Neuron (in vitro differentiated cells): ENCODE measurements at regions not wholly inside any gene's neighbourhood (a gene's known extent, or its start where the extent isn't known, plus 50 kb on each side); places are given as distances from the start of the nearest gene placed in this dataset.

Experiments
- H2AFZ ChIP-seq: one replicate; pipeline ENCODE4 v1.6.1; 2013; ENCODE audit warnings: low read depth, mild to moderate bottlenecking, inconsistent platforms, low read length, moderate library complexity
- H3K27me3 ChIP-seq: one replicate; pipeline ENCODE4 v1.6.1; 2013; ENCODE audit warnings: low read length; ENCODE audit not compliant: insufficient read depth
- H3K36me3 ChIP-seq: one replicate; pipeline ENCODE4 v1.6.1; 2013; ENCODE audit warnings: low read length; ENCODE audit not compliant: insufficient read depth
- H3K4me1 ChIP-seq: one replicate; pipeline ENCODE4 v1.6.1; 2013; ENCODE audit warnings: low read length; ENCODE audit not compliant: insufficient read depth
- H3K4me3 ChIP-seq: 2 replicates; pipeline ENCODE4 v1.5.1; 2013; ENCODE audit warnings: mild to moderate bottlenecking, low read length, moderate library complexity
- H3K9me3 ChIP-seq: one replicate; pipeline ENCODE4 v1.6.1; 2013; ENCODE audit warnings: low read length

DNA sequence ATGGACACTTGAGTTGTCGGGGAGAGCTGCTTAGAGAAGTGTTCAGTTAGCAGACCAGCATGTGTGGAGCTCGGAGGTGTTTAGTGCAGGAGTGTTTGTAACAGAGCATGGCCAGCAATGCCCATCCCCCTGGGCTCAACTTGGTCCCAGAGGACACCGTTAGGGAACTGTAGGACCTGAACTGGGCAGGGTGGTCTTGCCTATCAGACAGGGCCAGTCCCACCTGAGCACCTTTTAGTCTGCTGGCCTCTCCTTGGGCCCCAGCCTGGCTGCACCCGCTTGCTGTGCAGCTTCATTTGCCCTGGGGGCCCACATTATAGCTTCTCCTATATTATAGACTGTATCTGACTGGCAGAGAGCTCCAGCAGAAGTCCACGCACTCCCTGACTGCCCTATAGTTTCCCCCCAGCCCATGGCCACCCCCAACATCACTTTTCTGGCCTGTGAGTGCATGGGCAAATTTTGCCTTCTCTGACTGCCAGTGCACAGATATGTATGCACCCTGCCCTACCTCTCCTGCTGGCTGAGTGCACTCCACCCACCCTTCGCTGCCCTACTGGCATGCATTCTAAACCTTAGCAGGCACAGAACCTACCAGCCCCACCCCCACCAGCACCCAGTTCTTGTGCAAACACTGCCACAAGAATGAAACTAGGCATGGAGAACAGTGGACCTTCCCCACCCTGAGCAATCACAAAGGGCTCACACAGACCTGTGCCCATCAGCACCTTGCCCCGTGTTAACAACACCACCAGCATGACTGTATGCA is 1030.6 kb upstream of the GHITM start:
- no peaks in the 10 kb centered on the region for H3K27me3 ChIP-seq
- no peaks in the 10 kb centered on the region for H3K36me3 ChIP-seq
- no peak overlapping the region for H2AFZ ChIP-seq
- no peaks in the 10 kb centered on the region for H3K4me1 ChIP-seq
- H3K4me3 ChIP-seq, result no peak overlapping the region
- H3K9me3 ChIP-seq, result no peaks in the 10 kb centered on the region

DNA sequence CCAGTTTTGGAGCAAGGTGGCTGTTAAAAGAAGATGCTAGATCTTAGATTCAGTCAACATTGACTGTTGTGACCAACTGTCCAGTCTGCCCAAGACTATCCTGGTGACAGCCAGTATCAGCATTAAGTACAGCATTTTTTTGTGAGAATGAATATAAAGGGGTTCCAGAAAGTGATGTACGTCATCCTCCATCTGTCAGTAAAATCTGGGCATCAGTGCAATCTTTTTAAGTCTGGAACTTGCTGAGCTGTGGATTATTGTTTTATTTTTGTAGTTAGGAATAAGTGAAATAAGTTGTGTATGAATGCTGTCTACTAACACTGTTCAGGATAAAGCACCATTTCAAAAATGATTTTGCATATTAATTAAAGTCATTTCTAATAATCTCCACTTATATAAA is 1020.0 kb upstream of the GHITM start:
- Histone ChIP-seq H2AFZ (no peak overlapping the region), H3K36me3 (no peaks in the 10 kb centered on the region), H3K27me3 (no peaks in the 10 kb centered on the region), H3K9me3 (no peaks in the 10 kb centered on the region), H3K4me3 (no peak overlapping the region), H3K4me1 (no peaks in the 10 kb centered on the region)

DNA sequence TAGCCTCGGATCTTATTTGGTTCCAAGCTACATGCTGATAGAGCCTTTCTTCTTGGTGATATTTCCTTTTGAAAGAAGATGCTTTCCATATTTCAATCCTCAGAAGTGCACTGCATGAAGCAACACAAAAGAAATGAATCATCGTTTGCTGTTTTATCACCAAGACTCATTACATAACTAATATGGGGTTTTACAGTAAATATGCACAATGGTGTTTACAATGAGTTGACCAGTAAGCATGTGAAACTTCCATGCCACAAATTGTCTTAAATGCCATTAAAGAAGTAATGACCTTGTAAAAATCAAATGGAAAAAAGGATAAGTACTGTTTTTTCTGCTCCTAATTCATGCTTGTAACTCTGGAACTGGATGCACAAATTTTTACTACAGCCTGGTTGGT is 1017.0 kb upstream of the GHITM start:
- H3K36me3 ChIP-seq, result no peaks in the 10 kb centered on the region
- H2AFZ ChIP-seq, result no peak overlapping the region
- no peaks in the 10 kb centered on the region for H3K27me3 ChIP-seq
- H3K9me3 ChIP-seq, result no peaks in the 10 kb centered on the region
- H3K4me3 ChIP-seq, result no peak overlapping the region
- H3K4me1 ChIP-seq, result no peaks in the 10 kb centered on the region

DNA sequence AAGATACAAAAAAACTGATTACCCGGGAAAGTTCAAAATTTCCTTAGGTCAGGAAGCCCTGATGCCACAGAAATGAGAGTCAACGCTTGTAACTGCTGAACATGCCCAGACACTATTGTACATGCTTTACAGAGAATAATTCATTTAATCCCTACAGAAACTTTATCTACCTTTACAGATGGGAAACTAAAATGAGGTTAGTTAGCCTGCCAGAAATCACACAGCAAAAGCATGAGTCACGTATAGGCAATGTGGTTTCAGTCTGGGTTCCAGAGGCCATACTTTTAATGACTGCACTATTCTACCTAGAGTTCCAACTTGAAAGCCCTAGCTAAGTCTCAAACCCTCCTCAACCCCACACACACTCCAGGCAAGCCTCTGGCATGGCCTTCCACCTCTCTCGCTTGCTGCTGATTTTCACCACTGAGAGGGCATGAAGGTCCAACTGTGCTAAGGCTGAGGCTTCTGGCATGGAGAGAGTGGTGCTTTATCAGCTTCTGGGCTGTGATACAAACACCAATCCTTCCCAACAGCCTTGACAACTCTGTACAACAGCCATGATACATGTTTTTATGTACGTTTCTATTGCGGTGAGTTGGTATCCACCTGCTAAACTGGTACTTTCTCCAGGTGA is 1011.2 kb upstream of the GHITM start:
- H3K4me3 ChIP-seq, result no peak overlapping the region

DNA sequence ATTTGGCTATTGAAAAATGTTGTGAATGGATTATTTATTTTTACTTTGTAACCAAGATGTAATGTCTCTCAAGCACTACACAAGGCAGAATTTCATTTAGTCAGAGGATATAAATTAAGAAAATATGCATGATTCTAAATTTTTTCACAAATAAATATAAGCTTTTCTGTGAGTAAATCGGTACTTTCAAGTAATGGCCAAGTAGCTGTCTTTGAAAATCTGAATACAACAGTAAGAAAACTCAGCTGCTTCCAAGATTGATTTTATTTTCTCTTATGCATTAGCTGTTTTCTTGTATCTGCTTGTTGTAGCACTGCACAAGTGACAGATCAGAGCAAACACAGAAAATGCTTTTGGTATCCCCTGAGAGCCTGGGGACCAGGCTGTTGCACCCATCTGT is 998.5 kb upstream of the GHITM start:
- Histone ChIP-seq H3K9me3 (no peaks in the 10 kb centered on the region), H3K4me1 (no peaks in the 10 kb centered on the region), H3K27me3 (no peaks in the 10 kb centered on the region), H3K36me3 (no peaks in the 10 kb centered on the region), H3K4me3 (no peak overlapping the region), H2AFZ (no peak overlapping the region)

More for the DNA sequence above, 1011.2 kb upstream of the GHITM start:
- no peaks in the 10 kb centered on the region for H3K4me1 ChIP-seq
- no peaks in the 10 kb centered on the region for H3K27me3 ChIP-seq
- H3K9me3 ChIP-seq, result no peaks in the 10 kb centered on the region
- no peak overlapping the region for H2AFZ ChIP-seq
- H3K36me3 ChIP-seq, result no peaks in the 10 kb centered on the region

DNA sequence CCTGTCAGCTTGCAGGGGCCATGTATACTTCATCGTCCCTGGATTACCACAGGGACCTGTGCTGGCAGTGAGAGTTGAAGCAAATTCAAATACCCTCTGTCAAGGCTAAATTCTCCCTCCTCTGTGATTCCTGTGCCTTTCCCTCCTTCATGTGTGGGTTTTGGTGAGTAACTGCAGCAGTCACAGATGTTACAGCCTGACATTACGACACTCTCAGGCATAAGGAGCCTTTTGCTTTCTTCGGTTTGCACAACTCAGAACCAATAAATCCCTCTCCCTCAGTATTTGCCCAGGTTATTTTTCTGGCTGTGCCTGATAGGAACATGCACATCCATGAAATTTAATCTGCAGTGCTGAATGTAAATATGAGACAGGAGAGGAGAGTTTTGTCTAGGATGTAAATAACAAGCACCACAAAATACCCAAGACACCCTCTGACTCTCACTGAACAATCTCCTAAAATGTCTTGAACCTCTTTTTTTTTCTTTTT is 997.2 kb upstream of the GHITM start:
- H2AFZ ChIP-seq, result no peak overlapping the region
- no peaks in the 10 kb centered on the region for H3K4me1 ChIP-seq
- H3K9me3 ChIP-seq, result no peaks in the 10 kb centered on the region
- no peak overlapping the region for H3K4me3 ChIP-seq
- no peaks in the 10 kb centered on the region for H3K36me3 ChIP-seq
- no peaks in the 10 kb centered on the region for H3K27me3 ChIP-seq

DNA sequence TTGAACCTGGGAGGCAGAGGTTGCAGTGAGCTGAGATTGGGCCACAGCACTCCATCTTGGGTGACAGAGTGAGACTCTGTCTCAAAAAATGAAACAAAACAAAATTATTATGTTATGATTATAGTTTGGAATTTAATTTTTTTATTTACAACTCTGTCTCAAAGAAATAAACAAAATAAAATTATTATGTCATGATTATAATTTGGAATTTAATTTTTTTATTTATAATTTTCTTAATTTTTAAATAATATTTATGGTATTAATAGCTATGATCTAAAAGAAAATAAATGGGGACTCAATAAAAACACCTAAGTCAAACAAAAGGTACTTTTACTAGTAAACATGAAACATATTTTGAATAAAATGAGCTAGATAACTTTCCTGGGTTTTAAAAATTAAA is 994.8 kb upstream of the GHITM start:
- Histone ChIP-seq H3K4me1 (no peaks in the 10 kb centered on the region), H3K27me3 (no peaks in the 10 kb centered on the region), H3K36me3 (no peaks in the 10 kb centered on the region), H3K9me3 (no peaks in the 10 kb centered on the region), H2AFZ (no peak overlapping the region), H3K4me3 (no peak overlapping the region)

DNA sequence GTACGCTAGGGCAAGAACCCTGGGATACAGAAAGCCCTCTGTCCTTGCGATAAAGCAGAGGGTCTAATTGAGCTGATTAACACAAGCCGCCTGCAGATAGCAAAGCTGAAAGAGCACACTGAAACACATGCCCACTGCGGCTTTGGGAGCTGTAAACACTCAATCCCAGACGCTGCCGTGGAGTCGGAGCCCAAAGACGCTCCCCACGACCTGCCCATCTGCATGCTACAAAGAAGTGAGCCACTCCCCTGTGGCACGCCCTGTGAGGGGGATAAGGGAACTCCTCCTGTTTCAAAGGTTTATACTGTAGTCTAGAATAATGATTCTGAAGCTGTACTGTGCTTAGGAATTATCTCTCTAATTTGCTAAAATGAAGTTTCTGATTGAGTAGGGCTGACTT is 985.6 kb upstream of the GHITM start:
- Histone ChIP-seq H2AFZ (no peak overlapping the region), H3K9me3 (no peaks in the 10 kb centered on the region), H3K4me1 (no peaks in the 10 kb centered on the region), H3K36me3 (no peaks in the 10 kb centered on the region), H3K4me3 (no peak overlapping the region), H3K27me3 (no peaks in the 10 kb centered on the region)

DNA sequence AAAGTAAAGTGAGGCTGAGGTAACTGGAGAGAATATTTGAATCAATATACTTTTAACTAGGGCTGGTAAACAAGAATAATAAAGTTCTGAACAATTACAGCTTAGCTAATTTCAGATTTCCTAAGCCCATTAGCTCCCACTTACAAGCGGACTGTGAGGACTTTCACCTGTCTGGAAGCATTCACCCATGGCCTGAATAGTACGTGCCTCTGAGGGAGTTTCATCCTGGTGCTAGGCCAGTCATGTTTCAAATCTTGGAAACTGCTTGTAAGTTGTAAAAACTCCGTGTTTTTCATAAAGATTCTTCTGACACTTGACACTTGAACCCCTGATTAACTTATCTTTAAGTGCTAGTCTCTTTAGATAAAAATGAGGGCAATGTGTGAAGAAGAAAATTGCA is 975.2 kb upstream of the GHITM start:
- Histone ChIP-seq H3K27me3 (no peaks in the 10 kb centered on the region), H3K36me3 (no peaks in the 10 kb centered on the region), H3K4me3 (no peak overlapping the region), H3K9me3 (no peaks in the 10 kb centered on the region), H3K4me1 (peaks cover 4% of the 10 kb centered on the region), H2AFZ (no peak overlapping the region)

DNA sequence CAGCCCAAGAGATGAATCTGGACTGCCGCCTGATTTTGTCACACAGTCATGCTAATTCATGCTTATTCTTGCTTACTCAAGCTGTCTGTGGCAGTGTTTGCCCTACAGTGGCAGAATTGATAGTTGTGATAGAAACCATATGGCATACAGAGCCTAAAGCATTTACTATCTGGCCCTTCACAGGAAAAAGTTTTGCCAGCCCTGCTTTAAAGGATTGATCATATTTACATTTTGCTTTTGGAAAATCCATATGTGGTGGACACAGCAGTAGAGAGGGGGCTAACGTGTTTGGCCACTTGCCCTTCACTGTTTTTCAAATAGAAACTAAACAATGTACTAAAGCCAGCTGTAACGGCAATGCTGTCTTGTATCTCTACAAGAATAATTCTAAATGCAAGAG is 974.0 kb upstream of the GHITM start:
- peaks cover 4% of the 10 kb centered on the region for H3K4me1 ChIP-seq
- no peaks in the 10 kb centered on the region for H3K27me3 ChIP-seq
- H3K9me3 ChIP-seq, result no peaks in the 10 kb centered on the region
- no peak overlapping the region for H3K4me3 ChIP-seq
- H3K36me3 ChIP-seq, result no peaks in the 10 kb centered on the region
- no peak overlapping the region for H2AFZ ChIP-seq

DNA sequence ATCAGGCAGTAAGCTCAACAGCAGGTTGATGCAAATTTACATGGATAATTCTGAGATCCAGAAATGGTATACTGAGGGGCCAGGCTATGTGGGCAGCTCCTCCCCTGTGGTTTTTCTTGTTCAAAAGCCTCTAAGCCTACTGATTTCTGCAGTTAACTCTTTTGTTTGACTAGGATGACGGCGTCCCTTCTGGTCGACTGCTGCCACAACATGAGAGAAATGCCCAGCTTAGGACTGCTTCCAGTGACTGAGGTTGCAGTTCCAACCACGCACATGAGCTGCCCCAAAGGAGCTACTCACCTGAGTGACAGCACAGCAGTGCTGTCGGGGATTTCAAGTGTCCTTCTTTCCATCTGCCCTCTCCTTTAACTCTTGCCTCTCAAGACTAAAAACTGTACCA is 973.0 kb upstream of the GHITM start:
- Histone ChIP-seq H2AFZ (no peak overlapping the region), H3K9me3 (no peaks in the 10 kb centered on the region), H3K27me3 (no peaks in the 10 kb centered on the region), H3K36me3 (no peaks in the 10 kb centered on the region), H3K4me3 (no peak overlapping the region), H3K4me1 (peaks cover 4% of the 10 kb centered on the region)

DNA sequence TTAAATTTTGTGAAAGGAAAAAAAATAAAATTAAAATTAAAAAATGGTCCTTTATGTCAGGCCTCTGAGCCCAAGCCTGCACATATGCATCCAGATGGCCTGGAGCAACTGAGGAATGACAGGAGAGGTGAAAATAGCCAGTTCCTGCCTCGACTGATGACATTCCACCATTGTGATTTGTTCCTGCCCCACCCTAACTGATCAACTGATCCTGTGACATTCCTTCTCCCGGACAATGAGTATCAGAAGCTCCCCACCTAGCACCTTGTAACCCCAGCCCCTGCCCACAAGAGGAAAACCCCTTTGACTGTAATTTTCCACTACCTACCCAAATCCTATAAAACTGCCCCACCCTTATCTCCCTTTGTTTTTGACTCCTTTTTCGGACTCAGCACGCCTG is 972.2 kb upstream of the GHITM start:
- Histone ChIP-seq H3K36me3 (no peaks in the 10 kb centered on the region), H3K27me3 (no peaks in the 10 kb centered on the region), H3K4me1 (peaks cover 4% of the 10 kb centered on the region), H3K9me3 (no peaks in the 10 kb centered on the region), H2AFZ (no peak overlapping the region), H3K4me3 (no peak overlapping the region)

DNA sequence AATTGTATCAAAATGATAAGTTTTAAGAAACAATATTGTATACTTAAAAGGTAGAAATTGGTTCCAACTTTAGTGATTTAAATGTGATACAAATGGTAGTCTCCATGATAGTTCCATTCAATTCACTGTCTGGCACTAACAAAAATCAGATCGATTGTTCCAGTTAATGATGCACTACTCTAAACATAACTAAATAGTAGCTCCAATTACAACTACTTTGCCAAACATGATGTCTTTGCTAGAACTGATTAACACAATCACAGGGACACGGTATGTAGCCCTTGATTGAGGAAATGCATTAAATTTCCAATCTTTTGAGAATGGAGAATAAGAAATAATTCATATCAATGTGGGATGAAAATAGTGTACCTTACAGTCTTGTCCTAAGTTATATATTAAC is 962.4 kb upstream of the GHITM start:
- H3K36me3 ChIP-seq, result no peaks in the 10 kb centered on the region
- no peak overlapping the region for H2AFZ ChIP-seq
- no peaks in the 10 kb centered on the region for H3K4me1 ChIP-seq
- no peak overlapping the region for H3K4me3 ChIP-seq
- H3K27me3 ChIP-seq, result no peaks in the 10 kb centered on the region
- H3K9me3 ChIP-seq, result no peaks in the 10 kb centered on the region

DNA sequence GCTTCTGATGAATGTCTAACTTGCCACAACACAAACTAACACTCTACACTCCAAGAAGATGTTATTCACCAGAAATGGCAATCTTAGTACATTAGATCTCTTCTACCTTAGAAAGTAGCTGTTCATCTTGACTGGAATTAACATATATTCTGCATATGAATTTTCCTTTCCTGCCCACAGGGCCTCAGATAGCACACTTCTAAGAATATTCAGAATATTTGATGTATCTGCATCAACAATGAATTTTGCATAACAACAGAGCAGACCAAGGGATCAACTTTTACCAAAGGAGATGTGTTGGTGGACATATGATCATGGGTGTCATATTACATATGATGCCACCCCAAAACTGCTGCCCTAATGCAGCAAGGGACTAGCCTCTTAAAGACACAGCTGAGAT is 960.8 kb upstream of the GHITM start:
- Histone ChIP-seq H3K27me3 (no peaks in the 10 kb centered on the region), H3K4me1 (no peaks in the 10 kb centered on the region), H3K36me3 (no peaks in the 10 kb centered on the region), H3K9me3 (no peaks in the 10 kb centered on the region), H3K4me3 (no peak overlapping the region), H2AFZ (no peak overlapping the region)
